Nephron progenitor cell (in vitro differentiated cells): ENCODE measurements at regions not wholly inside any gene's neighbourhood (a gene's known extent, or its start where the extent isn't known, plus 50 kb on each side); places are given as distances from the start of the nearest gene placed in this dataset.

Experiments
- DNase-seq: peaks from one replicate; pipeline ENCODE4 v3.0.0; 2021
- H3K27ac Mint-ChIP-seq: 2 replicates; pipeline ENCODE4 v1.8.0; 2021; ENCODE audit warnings: mild to moderate bottlenecking, moderate library complexity, mixed read lengths
- H3K27me3 Mint-ChIP-seq: 2 replicates; pipeline ENCODE4 v1.8.0; 2021; ENCODE audit warnings: mild to moderate bottlenecking, low read depth, mixed read lengths; ENCODE audit not compliant: poor library complexity
- H3K36me3 Mint-ChIP-seq: 2 replicates; pipeline ENCODE4 v1.8.0; 2021; ENCODE audit warnings: low read depth, mixed read lengths
- H3K4me1 Mint-ChIP-seq: 2 replicates; pipeline ENCODE4 v1.8.0; 2021; ENCODE audit warnings: mixed read lengths
- H3K4me3 Mint-ChIP-seq: 2 replicates; pipeline ENCODE4 v1.8.0; 2021; ENCODE audit warnings: mild to moderate bottlenecking, moderate library complexity, mixed read lengths
- H3K9me3 Mint-ChIP-seq: 2 replicates; pipeline ENCODE4 v1.8.0; 2021; ENCODE audit warnings: mild to moderate bottlenecking, moderate library complexity, mixed read lengths
- CTCF ChIP-seq: fragments of 200-600 bp; sonication (generic); IDR thresholded peaks from 2 replicates; pipeline ENCODE4 v1.5.0; 2021; ENCODE audit warnings: antibody characterized with exemption

- Mint-ChIP-seq H3K4me1 (peaks cover 26% of the 10 kb centered on the region), H3K27ac (no peak overlapping the region), H3K9me3 (peaks cover 63% of the 10 kb centered on the region), H3K27me3 (peaks cover 8% of the 10 kb centered on the region), H3K4me3 (no peak overlapping the region), H3K36me3 (no peaks in the 10 kb centered on the region)
- no peak for DNase-seq
- no peak for TF ChIP-seq CTCF
These were observed 406.3 kb downstream of the DMRT2 start for GRCh38 chr9:1456301-1457024.

DNA sequence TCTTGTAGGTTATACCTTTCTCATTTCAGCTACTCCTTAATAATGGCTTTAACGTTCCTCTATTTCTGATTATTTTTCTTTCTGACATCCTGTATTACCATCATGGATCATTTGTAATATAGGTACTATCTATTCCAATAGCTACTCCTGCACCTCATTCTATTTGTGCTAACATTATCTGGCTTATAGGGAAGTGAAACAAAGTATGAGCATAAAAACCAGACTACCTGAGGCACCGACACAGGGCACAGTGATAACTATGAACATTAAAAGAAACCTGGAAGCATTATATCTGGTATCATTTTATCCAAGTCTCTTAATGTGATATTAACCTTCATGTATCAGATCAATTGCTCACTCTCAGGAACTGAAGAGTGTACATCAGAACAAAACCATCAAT is 407.3 kb downstream of the DMRT2 start:
- Mint-ChIP-seq H3K27me3 (peaks cover 8% of the 10 kb centered on the region), H3K27ac (no peak overlapping the region), H3K4me1 (peaks cover 27% of the 10 kb centered on the region), H3K36me3 (no peaks in the 10 kb centered on the region), H3K9me3 (peaks cover 53% of the 10 kb centered on the region), H3K4me3 (no peak overlapping the region)
- no peak for TF ChIP-seq CTCF
- no peak for DNase-seq

DNA sequence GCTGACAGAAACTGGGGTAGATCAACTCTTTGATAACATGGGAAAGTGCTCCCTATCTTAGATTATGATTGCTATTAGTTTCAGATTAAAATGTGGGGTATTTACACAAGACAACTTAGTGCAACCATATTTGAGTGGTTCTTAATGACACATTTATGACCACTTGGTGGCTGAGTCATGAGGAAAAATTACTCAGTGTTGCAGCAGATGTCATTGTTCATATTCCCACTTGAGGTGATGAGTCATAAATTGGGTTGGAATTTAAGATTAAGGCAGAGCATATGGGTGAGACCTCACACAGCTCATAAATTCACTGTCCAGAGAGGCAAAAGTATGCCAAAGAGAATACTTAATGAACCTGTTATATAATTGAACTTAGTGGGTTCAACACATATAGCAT is 408.3 kb downstream of the DMRT2 start:
- DNase-seq, result no peak

DNA sequence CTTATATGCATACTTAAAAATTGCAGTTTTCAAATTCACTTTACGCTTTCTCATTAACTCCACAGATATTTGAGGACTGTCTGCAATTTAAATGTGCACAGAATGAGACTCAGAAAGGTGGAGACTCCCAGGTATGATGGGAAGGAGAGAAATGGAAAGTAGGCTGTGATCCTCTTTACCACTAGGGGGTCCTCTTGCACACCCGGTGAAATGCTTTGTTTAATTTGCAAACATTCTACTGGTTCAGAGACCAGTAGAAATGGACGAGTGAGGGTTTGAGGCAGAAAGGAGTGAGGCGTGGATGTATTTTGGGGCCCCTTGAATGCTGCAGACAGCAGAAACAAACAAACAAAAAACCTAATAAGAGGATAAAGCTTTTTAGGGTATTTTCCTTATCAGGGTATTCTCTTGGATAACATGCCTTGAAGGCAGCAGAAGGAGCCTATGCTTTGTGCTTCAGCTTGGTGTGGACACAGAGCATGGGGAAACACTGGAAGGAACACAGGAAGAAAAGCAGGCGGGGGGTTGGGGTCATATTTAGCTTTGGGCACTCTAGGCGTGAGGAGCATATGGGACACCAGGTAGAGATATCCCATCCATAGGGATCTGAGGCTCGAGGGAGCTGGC is 410.1 kb downstream of the DMRT2 start:
- Mint-ChIP-seq H3K27ac (no peak overlapping the region), H3K27me3 (peaks cover 8% of the 10 kb centered on the region), H3K4me1 (peaks cover 28% of the 10 kb centered on the region), H3K9me3 (peaks cover 49% of the 10 kb centered on the region), H3K4me3 (no peak overlapping the region), H3K36me3 (no peaks in the 10 kb centered on the region)
- DNase-seq, result no peak
- peak; percentile 27 for TF ChIP-seq CTCF

More for the DNA sequence above, 408.3 kb downstream of the DMRT2 start:
- Mint-ChIP-seq H3K4me1 (peaks cover 31% of the 10 kb centered on the region), H3K36me3 (no peaks in the 10 kb centered on the region), H3K27me3 (peaks cover 8% of the 10 kb centered on the region), H3K4me3 (no peak overlapping the region), H3K9me3 (peaks cover 49% of the 10 kb centered on the region), H3K27ac (no peak overlapping the region)
- TF ChIP-seq CTCF, result no peak

DNA sequence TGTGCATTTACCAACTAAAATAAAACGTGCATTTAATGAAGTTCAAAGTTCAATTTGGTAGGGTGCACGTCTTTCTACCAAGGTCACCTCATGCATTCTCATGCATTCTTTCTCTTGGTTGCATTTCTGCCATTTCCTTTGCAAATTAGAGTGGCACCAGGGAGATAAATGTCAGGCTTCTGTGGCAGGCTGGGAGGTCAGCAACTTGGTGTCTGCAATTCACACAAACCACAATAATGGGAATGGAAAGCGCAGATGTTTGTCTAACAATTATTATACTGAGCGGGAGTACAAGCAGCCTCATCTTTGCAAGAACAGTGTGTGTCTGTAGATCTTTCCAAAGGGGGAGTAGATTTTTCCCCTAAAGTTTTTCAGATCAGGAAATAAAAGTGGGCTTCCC is 411.7 kb downstream of the DMRT2 start:
- Mint-ChIP-seq H3K4me1 (peaks cover 24% of the 10 kb centered on the region), H3K36me3 (no peaks in the 10 kb centered on the region), H3K27ac (no peak overlapping the region), H3K27me3 (peaks cover 7% of the 10 kb centered on the region), H3K4me3 (no peak overlapping the region), H3K9me3 (peaks cover 48% of the 10 kb centered on the region)
- TF ChIP-seq CTCF, result no peak
- DNase-seq, result no peak
